Osteoblast (primary cell): ENCODE measurements at regions not wholly inside any gene's neighbourhood (a gene's known extent, or its start where the extent isn't known, plus 50 kb on each side); places are given as distances from the start of the nearest gene placed in this dataset.

ENCODE experiments used
- DNase-seq: peaks from one replicate; pipeline ENCODE4 v3.0.0; 2011; ENCODE audit warnings: low spot score, mixed read lengths; ENCODE audit not compliant: insufficient read length; ENCODE audit errors: missing footprints
- H2AFZ ChIP-seq: 2 replicates; pipeline ENCODE4 v1.6.0; 2011; ENCODE audit warnings: mild to moderate bottlenecking, low read length
- H3K27ac ChIP-seq: 2 replicates; pipeline ENCODE4 v1.5.1; 2011; ENCODE audit warnings: mild to moderate bottlenecking, low read depth, low read length, moderate library complexity
- H3K27me3 ChIP-seq: 2 replicates; pipeline ENCODE4 v1.6.0; 2012; ENCODE audit warnings: mild to moderate bottlenecking, control low read depth, inconsistent platforms, low read length, moderate library complexity; ENCODE audit not compliant: insufficient read depth
- H3K36me3 ChIP-seq: 2 replicates; pipeline ENCODE4 v1.5.1; 2011; ENCODE audit warnings: mild to moderate bottlenecking, low read length, control low read depth, moderate library complexity; ENCODE audit not compliant: insufficient read depth
- H3K4me1 ChIP-seq: 2 replicates; pipeline ENCODE4 v1.5.1; 2011; ENCODE audit warnings: mild to moderate bottlenecking, low read length, control low read depth, moderate library complexity; ENCODE audit not compliant: insufficient read depth
- H3K4me2 ChIP-seq: 2 replicates; pipeline ENCODE4 v1.6.0; 2011; ENCODE audit warnings: mild to moderate bottlenecking, low read length; ENCODE audit not compliant: insufficient read depth
- H3K4me3 ChIP-seq: fragments of 200-600 bp; sonication (generic); 3 replicates; pipeline ENCODE4 v1.5.1; 2012; ENCODE audit warnings: mild to moderate bottlenecking, low read length, inconsistent platforms; ENCODE audit not compliant: insufficient read depth
- H3K79me2 ChIP-seq: 2 replicates; pipeline ENCODE4 v1.6.0; 2012; ENCODE audit warnings: mild to moderate bottlenecking, low read length, control low read depth, inconsistent platforms; ENCODE audit not compliant: insufficient read depth
- H3K9me3 ChIP-seq: 2 replicates; pipeline ENCODE4 v1.5.1; 2011; ENCODE audit warnings: low read depth, low read length, control low read depth
- H4K20me1 ChIP-seq: 2 replicates; pipeline ENCODE4 v1.6.0; 2012; ENCODE audit warnings: mild to moderate bottlenecking, low read length, control low read depth; ENCODE audit not compliant: insufficient read depth
- TF ChIP-seq, protein P1 (sequence below): IDR thresholded peaks from 2 replicates; pipeline ENCODE4 v1.5.1; 2011; ENCODE audit warnings: mild to moderate bottlenecking, low read depth, low read length, moderate library complexity; ENCODE audit errors: extremely low read depth

GRCh38 chr3:148243609-148244008 is 454.1 kb upstream of the AGTR1 start:
- peak overlapping the region; percentile 46 for H2AFZ ChIP-seq
- no peak overlapping the region for H3K4me2 ChIP-seq
- no peaks in the 10 kb centered on the region for H3K79me2 ChIP-seq
- no peaks in the 10 kb centered on the region for H3K4me1 ChIP-seq
- no peak for DNase-seq
- H4K20me1 ChIP-seq: no peaks in the 10 kb centered on the region
- TF ChIP-seq, protein P1, sequence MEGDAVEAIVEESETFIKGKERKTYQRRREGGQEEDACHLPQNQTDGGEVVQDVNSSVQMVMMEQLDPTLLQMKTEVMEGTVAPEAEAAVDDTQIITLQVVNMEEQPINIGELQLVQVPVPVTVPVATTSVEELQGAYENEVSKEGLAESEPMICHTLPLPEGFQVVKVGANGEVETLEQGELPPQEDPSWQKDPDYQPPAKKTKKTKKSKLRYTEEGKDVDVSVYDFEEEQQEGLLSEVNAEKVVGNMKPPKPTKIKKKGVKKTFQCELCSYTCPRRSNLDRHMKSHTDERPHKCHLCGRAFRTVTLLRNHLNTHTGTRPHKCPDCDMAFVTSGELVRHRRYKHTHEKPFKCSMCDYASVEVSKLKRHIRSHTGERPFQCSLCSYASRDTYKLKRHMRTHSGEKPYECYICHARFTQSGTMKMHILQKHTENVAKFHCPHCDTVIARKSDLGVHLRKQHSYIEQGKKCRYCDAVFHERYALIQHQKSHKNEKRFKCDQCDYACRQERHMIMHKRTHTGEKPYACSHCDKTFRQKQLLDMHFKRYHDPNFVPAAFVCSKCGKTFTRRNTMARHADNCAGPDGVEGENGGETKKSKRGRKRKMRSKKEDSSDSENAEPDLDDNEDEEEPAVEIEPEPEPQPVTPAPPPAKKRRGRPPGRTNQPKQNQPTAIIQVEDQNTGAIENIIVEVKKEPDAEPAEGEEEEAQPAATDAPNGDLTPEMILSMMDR: no peak
- H3K27me3 ChIP-seq: no peaks in the 10 kb centered on the region
- H3K27ac ChIP-seq: no peak overlapping the region
- no peak overlapping the region for H3K4me3 ChIP-seq
- H3K9me3 ChIP-seq: no peaks in the 10 kb centered on the region
- H3K36me3 ChIP-seq: no peaks in the 10 kb centered on the region

GRCh38 chr3:148246291-148246923 is 451.3 kb upstream of the AGTR1 start:
- TF ChIP-seq, protein P1: no peak
- no peaks in the 10 kb centered on the region for H3K27me3 ChIP-seq
- H3K27ac ChIP-seq: no peak overlapping the region
- no peak for DNase-seq
- no peak overlapping the region for H3K4me3 ChIP-seq
- H3K4me2 ChIP-seq: no peak overlapping the region
- no peaks in the 10 kb centered on the region for H3K79me2 ChIP-seq
- H3K36me3 ChIP-seq: no peaks in the 10 kb centered on the region
- no peaks in the 10 kb centered on the region for H3K4me1 ChIP-seq
- no peaks in the 10 kb centered on the region for H3K9me3 ChIP-seq
- peak overlapping the region; percentile 36 for H2AFZ ChIP-seq
- H4K20me1 ChIP-seq: no peaks in the 10 kb centered on the region

DNA sequence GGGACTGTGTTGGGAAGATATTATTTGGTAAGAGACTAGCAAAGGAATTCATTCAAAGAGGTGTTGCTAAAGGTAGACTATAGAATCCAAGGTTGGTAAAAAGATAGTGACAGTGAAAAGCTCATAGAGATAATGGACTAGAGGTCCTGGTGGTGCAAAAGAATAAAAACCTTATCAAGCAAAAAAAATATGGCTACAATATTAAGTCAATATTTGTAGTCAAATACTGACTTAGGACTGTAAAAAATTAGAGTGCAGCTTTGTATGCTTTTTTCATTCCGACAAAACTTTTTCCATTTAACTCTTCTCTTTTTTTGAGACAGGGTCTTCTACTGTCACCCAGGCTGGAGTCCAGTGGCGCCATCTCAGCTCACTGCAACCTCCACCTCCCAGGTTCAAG is 444.0 kb upstream of the AGTR1 start:
- H3K9me3 ChIP-seq: no peaks in the 10 kb centered on the region
- no peak for DNase-seq
- H3K27ac ChIP-seq: no peak overlapping the region
- H3K27me3 ChIP-seq: no peaks in the 10 kb centered on the region
- no peaks in the 10 kb centered on the region for H3K36me3 ChIP-seq
- H3K4me2 ChIP-seq: no peak overlapping the region
- TF ChIP-seq, protein P1: no peak
- H3K79me2 ChIP-seq: no peaks in the 10 kb centered on the region
- no peak overlapping the region for H2AFZ ChIP-seq
- H3K4me1 ChIP-seq: no peaks in the 10 kb centered on the region
- H3K4me3 ChIP-seq: no peak overlapping the region
- H4K20me1 ChIP-seq: no peaks in the 10 kb centered on the region

DNA sequence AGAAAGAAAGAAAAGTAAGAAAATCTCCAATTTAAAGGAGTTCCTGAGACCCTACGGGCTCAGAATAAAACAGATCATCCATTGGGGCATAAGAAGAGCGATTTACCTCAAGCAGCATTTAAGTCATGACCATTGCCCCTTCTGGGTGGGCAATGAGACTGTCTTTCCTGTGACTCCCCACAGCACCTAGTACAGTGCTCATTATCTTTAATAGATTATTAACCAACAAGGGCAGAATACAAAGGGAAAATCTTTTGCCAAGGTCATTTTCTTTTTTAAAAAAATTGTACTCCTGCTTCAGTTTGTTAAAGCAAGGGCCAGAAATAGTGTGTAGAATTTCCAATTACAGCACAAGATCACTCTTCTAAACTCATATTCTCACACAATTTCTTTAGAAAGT is 443.3 kb upstream of the AGTR1 start:
- H3K9me3 ChIP-seq: no peaks in the 10 kb centered on the region
- no peaks in the 10 kb centered on the region for H3K27me3 ChIP-seq
- H3K4me3 ChIP-seq: no peak overlapping the region
- no peaks in the 10 kb centered on the region for H4K20me1 ChIP-seq
- DNase-seq: no peak
- H3K27ac ChIP-seq: no peak overlapping the region
- no peak overlapping the region for H3K4me2 ChIP-seq
- TF ChIP-seq, protein P1: no peak
- no peaks in the 10 kb centered on the region for H3K4me1 ChIP-seq
- no peaks in the 10 kb centered on the region for H3K79me2 ChIP-seq
- no peaks in the 10 kb centered on the region for H3K36me3 ChIP-seq
- no peak overlapping the region for H2AFZ ChIP-seq
